ENCODE measurements at regions not wholly inside any gene's neighbourhood (a gene's known extent, or its start where the extent isn't known, plus 50 kb on each side); places are given as distances from the start of the nearest gene placed in this dataset.
"Not testable (repeated sequence)": the region's sequence is repeated elsewhere in the genome, so short reads cannot be mapped to it uniquely, and the experiment has no call there.

GRCh38 chr6:105686793-105687192, 283.9 kb upstream of the PREP start:
- DNase-seq: not testable (repeated sequence)

DNA sequence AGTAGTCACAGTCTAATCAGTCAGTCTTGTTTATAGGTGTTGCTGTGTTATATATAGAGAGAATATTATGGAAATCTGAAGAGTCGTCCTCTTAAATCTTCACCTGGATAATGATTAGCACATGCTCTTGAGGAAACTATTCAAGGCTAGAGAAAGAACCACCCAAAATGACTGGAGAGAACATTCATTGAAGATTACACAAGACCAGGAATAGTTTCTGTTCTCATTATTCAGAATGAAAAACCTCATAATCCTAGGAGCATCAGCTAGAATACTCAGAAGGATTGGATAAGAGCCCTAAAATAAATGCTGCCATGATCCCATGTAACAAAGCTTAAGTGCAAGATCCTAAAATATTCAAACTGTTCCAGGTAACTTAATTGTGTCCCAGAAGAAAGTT, 278.2 kb upstream of the PREP start:
- DNase-seq: no peak

GRCh38 chr6:105680131-105680530, 277.2 kb upstream of the PREP start:
- DNase-seq: peak; percentile 13

DNA sequence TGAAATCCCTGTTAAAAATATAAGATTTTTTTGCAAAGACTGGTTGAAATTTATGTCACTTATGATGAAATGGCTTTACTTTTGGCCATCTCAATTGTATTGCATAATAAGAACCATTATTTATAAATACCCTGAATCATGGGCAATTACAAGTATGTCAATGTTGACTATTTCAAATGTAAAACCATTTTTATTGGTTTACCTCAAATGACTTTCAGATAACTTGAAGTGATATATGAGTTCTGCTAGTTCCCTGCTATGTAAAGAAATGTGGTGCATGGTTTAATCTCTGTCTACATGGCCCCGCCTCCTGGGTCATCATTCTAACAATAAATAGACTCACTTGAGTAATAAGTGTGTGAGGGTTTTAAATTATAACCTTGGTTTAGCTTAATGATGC, 275.6 kb upstream of the PREP start:
- DNase-seq: no peak

GRCh38 chr6:105677671-105678475, 275.0 kb upstream of the PREP start:
- DNase-seq: no peak

DNA sequence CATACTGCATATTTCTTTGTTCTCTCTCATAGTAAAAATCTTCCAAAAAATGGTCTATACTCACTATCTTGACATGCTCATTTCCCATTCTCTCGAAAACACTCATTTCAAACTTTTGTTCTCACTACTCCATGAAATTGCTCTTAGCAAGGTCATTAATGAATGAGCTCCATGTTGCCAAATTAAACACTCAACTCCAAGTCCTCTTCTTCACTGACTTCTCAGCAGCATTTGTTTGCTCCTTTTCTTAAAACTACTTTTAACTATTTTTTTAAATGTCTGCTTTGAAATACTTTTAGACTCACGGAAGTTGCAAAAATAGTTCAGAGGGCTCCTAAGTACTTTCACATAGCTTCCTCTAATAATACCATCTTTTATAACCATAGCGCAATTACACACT, 274.0 kb upstream of the PREP start:
- DNase-seq: no peak

DNA sequence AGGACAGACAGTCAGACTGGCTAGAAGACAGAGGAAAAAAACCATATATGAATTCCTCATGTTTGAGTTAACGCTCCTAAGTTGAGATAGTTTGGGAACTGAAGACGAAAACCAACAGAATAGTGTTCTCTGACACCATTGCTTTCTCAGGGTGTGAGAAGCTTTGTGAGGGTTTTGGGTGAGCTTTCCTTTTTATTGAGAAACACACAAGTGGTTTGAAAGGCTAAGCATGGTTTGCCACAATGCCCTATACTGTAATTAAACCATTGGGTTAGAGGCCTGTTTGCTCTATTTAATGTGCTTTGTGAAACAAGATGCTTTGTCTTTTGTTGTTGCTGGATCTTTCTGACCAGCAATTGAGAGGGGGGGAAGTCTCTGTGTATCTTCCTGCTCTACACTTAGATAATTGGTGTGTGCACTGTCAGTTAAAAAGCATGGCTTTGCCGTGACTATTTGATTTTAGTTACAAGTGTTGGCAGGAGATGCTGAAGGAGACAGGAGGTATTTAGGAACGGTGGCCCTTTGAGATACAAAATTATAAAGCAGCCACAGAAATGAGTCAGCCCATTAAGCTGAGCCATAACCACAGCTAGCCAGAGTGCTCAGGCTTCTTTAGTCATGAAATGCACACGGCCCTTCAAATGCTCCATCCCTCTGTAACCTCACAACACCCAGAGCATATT, 273.0 kb upstream of the PREP start:
- no peak for DNase-seq

GRCh38 chr6:105672856-105673538, 270.1 kb upstream of the PREP start:
- not testable (repeated sequence) for DNase-seq

- DNase-seq: no peak
Measured at GRCh38 chr6:105669232-105669631, 266.4 kb upstream of the PREP start.

DNA sequence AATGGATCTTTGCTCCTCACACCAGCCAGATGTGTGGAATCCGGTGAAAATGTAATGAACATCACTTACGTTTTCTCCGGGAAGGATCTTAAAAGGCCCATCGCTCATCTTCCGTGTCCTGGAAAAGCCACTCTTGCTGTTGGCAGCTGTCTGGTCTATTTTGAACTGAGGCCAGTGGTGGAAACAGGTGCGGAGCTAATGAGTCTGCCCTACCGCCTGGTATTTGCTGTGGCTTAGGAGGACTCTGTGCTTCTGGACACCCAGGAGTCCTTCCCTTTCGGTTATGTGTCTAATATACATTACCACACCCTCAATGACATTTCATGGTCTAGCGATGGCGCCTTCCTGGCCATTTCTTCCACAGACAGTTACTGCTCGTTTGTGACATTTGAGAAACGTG, 264.2 kb upstream of the PREP start:
- no peak for DNase-seq

DNA sequence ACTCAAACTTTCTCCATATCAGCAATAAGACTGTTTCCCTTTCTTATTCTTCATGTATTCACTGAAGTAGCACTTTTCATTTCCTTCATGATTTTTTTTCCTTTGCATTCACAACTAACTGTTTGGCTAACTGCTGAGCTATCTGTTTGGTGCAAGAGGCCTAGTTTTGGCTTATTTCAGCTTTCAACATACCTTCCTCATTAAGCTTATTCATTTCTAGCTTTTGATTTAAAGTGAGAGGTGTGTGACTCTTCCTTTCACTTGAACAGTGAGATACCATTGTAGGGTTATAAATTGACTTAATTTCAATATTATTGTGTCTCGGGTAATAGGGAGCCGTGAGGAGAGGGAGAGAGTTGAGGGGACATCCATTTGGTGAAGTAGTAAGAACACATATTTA, 262.0 kb upstream of the PREP start:
- DNase-seq: no peak

GRCh38 chr6:105651969-105652368, 249.1 kb upstream of the PREP start:
- no peak for DNase-seq

DNA sequence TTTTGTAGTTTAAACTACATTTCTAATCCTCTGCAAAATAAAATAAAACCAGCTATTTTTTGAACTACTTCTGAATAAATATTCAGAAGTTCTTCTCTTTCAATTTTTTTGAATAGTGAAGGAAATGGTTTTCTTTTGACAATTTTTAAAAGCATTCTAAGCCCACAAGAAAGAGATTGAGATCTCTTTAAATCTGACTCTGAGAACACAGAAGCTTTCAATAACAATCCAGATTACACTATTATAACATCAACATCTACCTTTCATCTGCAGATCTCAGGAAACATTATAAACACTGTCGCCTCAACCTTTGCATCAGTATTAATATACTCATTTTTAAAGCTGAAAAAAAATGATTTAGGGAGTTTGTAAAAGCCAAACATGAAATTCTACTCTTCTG, 247.5 kb upstream of the PREP start:
- DNase-seq: no peak

- no peak for DNase-seq
Measured at GRCh38 chr6:105649192-105649591, 246.3 kb upstream of the PREP start.

- DNase-seq: no peak
Measured at GRCh38 chr6:105648276-105648675, 245.4 kb upstream of the PREP start.

DNA sequence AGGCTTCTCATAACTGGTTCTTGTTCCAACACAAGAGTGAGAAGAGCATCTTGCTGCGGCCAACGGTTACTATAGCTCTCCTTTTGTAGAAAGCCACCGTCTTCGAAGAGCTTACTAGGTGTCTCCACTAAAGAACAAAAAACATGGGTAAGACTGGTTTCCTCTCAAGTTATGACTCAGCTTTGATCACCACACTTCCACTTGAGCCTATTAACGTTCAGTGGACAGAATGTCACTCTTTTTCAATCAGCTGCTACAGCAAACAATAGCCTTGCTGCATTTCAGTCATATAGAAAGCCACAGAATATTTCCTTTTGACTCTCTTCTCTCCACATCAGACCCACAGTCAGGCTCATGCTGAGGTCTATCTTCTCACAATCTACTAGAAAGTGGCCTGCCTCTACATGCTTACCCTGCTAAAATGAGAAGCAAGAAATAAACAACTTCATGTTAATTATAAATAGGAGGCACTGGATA, 243.5 kb upstream of the PREP start:
- no peak for DNase-seq

DNA sequence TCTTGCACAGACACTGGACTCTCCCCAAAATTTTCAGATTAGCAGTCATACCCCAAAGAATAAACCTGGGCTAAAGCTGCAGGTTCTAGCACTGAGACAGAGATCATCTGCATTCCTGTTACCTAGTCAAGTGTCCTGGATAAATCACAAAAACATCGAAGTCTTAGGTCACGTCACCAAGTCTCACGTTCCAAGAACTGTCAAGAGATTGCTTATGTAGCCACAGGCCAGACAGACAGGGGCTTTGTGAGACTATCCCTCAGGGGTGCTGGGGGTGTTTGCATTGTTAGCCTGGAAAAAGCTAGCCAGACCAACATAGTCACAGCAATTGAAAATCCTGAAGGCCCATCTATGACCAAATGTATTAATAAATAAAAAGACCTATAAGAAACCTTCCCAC, 243.1 kb upstream of the PREP start:
- DNase-seq: no peak

GRCh38 chr6:105645156-105645555, 242.3 kb upstream of the PREP start:
- no peak for DNase-seq

- DNase-seq: no peak
Measured at GRCh38 chr6:105644691-105645090, 241.8 kb upstream of the PREP start.

- DNase-seq: no peak
Measured at GRCh38 chr6:105644073-105644489, 241.2 kb upstream of the PREP start.

DNA sequence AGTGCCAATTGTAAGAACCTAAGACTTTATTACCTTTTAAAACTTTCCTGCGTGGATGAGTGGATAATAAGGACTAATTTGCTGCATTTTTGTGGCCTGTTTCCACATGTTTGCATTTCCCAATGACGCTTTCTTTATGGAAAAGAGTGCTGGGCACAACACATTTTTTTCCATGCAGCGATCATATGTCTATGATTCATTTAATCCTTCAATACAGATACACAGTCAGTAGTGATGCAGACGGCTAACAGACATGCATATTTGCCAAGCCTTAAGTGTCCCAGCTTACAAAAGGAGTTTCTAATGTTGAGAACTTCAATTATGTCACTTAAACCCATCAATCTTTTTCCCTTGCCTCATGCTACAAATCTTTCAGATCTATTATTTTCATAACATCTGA, 239.8 kb upstream of the PREP start:
- no peak for DNase-seq

DNA sequence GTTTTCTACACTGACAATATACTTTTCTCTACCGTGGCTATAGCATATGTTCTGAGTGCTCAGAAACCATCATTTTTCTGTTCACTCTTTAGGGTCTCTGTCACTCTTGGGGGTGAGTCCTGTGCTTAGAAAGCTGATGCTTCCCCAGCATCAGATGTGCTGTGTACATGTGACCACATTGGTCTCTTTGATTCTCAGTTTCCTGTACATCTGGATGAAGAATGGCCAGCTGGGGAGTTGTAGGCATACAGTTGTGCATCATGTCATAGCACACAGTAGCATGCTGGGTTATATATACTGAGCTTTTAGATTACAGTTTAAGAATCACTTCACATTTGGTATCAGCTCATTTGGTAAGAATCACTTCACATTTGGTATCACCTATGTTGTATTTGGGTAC, 238.6 kb upstream of the PREP start:
- no peak for DNase-seq

DNA sequence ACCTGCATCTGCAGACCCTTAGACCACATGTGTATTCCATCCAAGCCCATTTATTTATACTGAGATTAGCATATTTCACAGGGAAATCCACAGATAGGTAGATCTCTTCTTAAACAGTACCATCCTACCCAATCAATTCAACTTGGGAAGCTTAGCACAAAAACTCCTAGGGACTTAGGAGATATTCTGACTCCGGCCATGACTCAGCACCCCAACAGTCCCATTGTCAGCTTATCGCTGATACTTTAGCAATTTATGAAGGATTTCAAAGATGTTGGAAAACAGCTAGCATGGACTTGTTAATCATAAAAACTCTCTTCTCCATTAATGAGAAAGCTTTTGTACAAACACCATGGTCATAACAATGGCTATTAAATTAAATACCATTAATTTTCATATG, 236.2 kb upstream of the PREP start:
- no peak for DNase-seq

GRCh38 chr6:105633814-105634213, 230.9 kb upstream of the PREP start:
- DNase-seq: no peak

All from hematopoietic multipotent progenitor cell treated with erythropoietin and hydrocortisone succinate and interleukin-3 and kit ligand, for 6 days (in vitro differentiated cells).